Activated CD8-positive, alpha-beta memory T cell treated with anti-CD3 and anti-CD28 coated beads, Interleukin-2, amount 50 U/mL, for 24 hours (primary cell): ENCODE measurements at regions not wholly inside any gene's neighbourhood (a gene's known extent, or its start where the extent isn't known, plus 50 kb on each side); places are given as distances from the start of the nearest gene placed in this dataset.

ENCODE experiments used
- DNase-seq: peaks from one replicate; pipeline ENCODE4 v3.0.0-alpha.2; 2020; ENCODE audit errors: extremely low read depth

GRCh38 chr4:152021788-152022438 is 261.1 kb upstream of the GATB start:
- no peak for DNase-seq

DNA sequence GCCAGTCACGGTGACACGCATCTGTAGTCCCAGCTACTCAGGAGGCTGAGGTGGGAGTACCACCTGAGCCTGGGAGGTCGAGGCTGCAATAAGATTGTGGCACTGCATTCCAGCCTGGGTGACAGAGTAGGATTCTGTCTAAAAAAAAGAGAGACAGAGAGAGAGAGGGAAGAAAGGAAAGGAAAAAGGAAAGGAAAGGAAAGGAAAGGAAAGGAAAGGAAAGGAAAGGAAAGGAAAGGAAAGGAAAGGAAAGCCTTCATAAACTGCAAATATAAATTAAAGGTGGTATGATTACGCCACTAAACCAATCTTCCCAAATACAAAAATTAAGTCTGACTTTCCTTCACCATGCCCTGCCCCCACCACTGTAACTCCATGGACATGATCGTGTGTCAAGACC is 259.3 kb upstream of the GATB start:
- no peak for DNase-seq

DNA sequence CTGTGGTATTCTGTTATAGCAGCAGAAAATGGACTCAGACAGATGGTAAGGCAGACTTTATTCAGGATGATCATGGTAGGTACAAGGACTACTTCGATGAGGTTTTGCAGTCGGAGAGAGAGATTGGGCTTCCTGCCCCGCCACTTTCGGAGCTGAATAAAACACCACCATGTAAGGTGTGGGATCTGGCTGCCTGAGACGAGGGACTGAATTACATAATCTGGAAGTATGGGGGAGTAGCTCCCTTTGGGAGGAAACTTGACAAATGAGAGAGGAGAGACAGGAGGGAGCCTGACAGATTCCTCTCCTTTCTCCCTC is 255.5 kb upstream of the GATB start:
- DNase-seq: no peak

- no peak for DNase-seq
Measured at GRCh38 chr4:152015597-152016302, 254.9 kb upstream of the GATB start.

- DNase-seq: no peak
Measured at GRCh38 chr4:152014280-152014679, 253.5 kb upstream of the GATB start.

GRCh38 chr4:152011469-152011868 is 250.7 kb upstream of the GATB start:
- DNase-seq: no peak

- no peak for DNase-seq
Measured at GRCh38 chr4:152010710-152011079, 249.9 kb upstream of the GATB start.

- no peak for DNase-seq
Measured at GRCh38 chr4:152009983-152010709, 249.3 kb upstream of the GATB start.

DNA sequence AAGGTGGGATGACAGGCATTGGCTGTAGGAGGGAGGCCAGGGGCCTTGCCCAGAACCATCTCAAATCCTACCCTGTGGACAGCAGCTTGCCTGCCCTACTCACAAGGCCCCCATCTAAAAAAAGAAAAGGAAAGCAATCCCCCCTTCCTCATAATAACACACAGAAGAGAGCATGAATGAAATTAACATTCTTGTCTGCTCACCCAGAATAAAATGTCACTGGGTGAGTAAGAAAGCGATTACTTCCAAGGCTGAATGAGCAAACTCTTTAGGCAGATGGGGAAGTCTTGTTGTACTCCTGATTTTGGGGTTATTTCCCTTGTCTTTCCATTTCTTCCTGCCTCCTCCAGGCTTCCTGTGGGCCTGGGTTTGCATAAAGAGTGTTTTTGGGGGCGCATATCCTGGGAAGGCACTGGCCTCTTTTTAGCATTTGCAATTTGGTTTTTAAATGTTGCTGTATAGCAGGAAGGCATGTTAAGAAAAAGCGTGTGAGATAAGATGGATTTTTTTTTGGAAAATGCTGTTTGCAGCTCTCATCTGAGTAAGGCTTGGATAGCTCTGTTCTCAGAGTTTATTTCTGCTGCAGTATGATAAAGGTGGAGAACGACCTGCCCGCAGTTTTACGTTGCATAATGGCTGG is 248.3 kb upstream of the GATB start:
- no peak for DNase-seq

GRCh38 chr4:152007111-152007510 is 246.3 kb upstream of the GATB start:
- no peak for DNase-seq

GRCh38 chr4:152004801-152005200 is 244.0 kb upstream of the GATB start:
- DNase-seq: no peak

GRCh38 chr4:152000518-152000917 is 239.7 kb upstream of the GATB start:
- no peak for DNase-seq

DNA sequence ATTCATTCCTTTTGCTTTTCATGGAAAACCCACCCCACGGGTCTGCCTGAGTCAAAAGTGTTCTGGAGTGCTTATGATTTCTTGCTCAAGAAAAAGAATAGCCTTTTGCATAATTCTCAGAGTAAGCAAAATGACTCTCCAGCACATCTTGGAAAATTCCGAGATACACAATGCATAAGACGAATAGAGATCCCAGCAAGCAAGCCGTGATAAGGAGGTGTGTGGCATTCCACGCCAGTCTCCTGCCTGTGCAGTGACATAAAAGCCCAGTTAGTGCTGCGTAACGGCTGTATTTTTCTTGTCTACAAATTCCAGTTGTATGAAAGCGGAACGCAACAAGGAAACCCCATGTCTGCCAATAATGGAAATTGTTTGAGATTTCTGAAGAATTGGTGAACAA is 237.9 kb upstream of the GATB start:
- no peak for DNase-seq

DNA sequence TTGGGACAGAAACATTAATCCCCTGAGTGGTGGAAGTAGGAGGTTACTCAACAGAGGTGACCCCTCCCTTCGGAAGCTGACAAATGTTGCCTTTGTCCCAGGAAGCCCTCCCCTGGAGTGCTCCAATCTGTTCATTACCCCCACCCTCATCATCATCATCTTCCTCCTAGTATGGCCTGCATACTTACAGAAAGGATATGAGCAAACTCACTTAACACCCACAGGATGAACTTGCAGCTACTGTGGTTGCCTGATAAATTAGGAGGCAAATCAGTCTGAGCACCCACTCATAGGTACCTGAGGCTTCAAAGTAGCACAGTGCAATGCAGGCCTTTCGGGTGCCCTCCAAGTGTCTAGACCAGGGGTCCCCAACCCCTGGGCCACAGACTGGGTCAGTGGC is 236.7 kb upstream of the GATB start:
- DNase-seq: no peak

DNA sequence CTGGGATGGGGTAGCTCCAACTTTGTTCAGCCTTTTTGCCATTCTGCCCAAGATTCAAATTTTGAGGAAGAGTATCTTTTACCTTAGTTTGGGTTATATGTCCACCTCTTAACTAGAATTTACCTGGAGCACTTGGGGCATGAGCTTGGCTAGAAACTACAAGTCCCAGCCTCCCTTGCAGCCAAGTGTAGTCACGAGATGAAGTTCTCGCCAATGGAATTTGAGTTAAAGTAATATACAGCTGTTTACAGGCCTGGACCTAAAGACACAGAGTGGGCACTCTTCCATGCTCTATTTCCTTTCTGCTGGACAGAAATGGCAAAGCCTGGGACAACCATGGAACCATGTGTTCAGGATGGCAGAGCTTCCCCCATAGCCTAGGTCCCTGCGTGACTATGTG is 233.6 kb upstream of the GATB start:
- no peak for DNase-seq

GRCh38 chr4:151993521-151993920 is 232.7 kb upstream of the GATB start:
- no peak for DNase-seq

DNA sequence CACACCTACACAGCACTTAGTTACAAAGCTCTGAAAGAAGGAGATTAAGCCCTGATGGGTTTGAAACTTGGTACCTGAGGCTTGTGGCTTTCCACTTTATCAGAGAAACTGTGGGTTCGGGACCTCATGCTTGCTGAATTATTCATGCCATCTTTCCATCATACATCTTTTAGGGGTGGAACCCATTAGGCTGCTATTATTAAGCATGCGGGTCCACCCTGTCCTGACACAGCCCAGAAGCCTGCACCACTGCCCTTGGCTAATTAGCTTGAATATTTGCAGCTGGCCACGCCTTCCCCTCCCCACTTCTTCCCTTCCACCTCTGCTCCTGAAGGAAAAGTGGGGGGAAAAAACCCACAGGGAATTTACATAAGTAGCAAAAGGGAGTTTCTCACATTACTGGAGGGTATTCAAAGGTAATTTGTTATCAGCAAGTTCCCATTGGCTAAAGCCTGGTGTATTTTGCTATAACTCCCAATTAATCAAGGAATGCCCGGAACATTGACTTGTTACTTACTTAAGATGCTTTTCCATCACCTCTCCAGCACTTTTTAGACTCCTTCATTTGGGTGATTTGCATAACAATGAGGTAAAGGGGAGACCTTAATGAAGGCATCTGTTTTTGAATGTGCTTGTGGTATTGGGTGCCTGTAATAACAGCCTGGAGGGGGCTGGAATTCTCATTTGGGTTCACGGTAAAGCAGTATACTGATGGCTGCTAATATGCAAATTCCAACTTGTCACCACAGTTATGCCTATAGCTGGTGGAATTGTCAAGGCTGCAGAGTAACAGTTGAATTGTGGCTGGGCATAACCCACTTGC is 231.7 kb upstream of the GATB start:
- no peak for DNase-seq

DNA sequence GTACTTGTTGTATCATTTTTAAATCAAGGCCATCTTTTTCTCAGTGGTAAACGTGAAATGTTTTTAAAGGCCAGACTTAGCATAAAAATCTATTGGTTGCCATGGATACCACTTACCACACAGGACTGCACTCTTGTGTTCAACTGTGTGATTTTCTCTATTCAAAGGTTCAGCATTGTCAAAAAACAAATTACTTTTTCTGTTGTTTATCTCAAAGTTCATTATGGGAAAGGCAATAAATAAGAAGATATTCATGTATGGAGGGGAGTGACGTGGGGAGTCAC is 231.0 kb upstream of the GATB start:
- no peak for DNase-seq

GRCh38 chr4:151991001-151991883 is 230.4 kb upstream of the GATB start:
- no peak for DNase-seq

DNA sequence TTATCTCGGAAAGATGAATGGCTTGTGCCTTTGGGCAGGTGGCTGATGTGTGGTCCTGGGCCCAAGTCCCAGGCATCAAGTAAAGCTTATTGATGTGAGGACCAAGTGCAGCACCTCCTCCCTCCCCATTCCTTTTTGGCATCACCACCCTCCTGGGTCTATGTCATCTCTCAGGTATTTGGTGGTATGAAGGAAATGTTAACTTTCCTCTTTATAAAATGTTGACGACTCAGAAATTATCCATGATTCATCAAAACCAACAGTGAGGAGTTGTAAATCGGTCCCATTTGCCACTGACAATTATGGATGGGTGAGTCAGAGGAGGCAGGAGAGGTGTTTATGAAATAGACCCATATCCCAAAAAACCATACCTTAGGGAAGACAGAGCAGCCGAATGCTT is 229.4 kb upstream of the GATB start:
- DNase-seq: no peak

DNA sequence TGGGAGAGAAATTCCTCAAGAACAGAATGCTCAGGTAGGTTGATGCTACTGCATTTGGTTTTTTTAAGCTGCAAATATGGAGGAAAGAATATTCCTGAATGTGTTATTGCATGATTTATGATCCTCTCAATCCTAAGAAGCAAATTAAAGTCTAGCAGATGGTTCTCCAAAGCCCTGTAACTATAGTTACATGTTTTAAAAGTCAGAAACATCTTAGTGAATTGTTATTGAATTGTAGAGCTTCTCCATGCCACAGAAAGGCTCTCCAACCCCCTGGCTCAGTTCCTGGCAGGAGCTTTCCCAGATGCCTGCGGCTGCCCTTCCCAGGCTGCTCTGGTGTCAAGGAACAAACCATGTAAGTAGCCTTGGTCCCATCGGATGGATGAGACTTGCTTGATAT is 227.8 kb upstream of the GATB start:
- no peak for DNase-seq
